ENCODE measurements at regions not wholly inside any gene's neighbourhood (a gene's known extent, or its start where the extent isn't known, plus 50 kb on each side); places are given as distances from the start of the nearest gene placed in this dataset.

GRCh38 chr1:29838738-29839320 lies 602.5 kb downstream of the PTPRU start:
- TF ChIP-seq CTCF (IDR thresholded peaks at IDR 0.05 in 4 of 5, conservative IDR thresholded peaks at IDR 0.05 in 1 of 5) (no peak), POLR2A (IDR thresholded peaks at IDR 0.05) (no peak)

Measured in gastrocnemius medialis (tissue), 4 donors.